ENCODE measurements at regions not wholly inside any gene's neighbourhood (a gene's known extent, or its start where the extent isn't known, plus 50 kb on each side); places are given as distances from the start of the nearest gene placed in this dataset.

DNA sequence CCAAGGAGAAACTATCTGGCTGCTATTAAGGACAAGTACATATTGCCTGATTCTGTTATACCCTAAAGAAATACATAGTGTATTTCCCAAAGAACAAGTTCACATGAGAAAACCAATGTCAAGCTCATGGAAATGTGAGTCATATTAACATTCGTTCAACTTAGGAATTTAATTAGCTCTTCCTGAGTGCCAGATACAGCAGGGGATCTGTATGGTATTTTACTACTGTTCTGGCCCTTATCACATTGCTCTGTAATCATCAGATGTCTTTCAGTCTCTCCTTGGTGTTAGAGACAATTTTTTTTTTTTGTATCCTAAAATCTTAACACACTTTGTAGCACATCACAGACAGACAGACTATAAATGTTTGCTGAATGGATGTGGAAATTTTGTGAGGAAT is 395.0 kb upstream of the CRIM1 start:
- Histone ChIP-seq H2BK20ac (ENCODE audit: low read length) (no peak overlapping the region), H3K27ac (ENCODE audit: low read depth, low read length) (no peak overlapping the region), H2BK15ac (ENCODE audit: low read length) (no peak overlapping the region), H3K23ac (ENCODE audit: insufficient read length) (no peak overlapping the region), H2BK120ac (replicated peaks; ENCODE audit: low read depth, low read length) (no peak overlapping the region), H2AFZ (ENCODE audit: low read length) (no peak overlapping the region), H3K14ac (ENCODE audit: insufficient read length) (no peak overlapping the region), H3K4me2 (ENCODE audit: insufficient read depth in 1 of 2, low read depth in 2 of 2, low read length in 2 of 2) (no peak overlapping the region), H3K79me1 (ENCODE audit: low read depth, low read length) (no peaks in the 10 kb centered on the region), H3K9me3 (ENCODE audit: insufficient read depth in 2 of 2, low read depth in 1 of 2, low read length in 1 of 2) (peaks cover 0 to 4% of the 10 kb centered on the region in 2 experiments; a peak in 1 of 4 replicates), H3K23me2 (ENCODE audit: low read depth, low read length) (no peaks in the 10 kb centered on the region; the same call in 1 of the 2 replicates), H4K91ac (replicated peaks; ENCODE audit: insufficient read length, low read length) (no peak overlapping the region), H4K8ac (ENCODE audit: extremely low read depth, insufficient read depth, low read length) (no peak overlapping the region), H3K18ac (ENCODE audit: extremely low read depth, low read length) (no peak overlapping the region), H4K20me1 (replicated peaks in 1 of 2; ENCODE audit: control insufficient read depth in 1 of 2, insufficient read depth in 2 of 2, low read length in 2 of 2) (no peaks in the 10 kb centered on the region), H2BK12ac (ENCODE audit: low read depth, low read length) (no peak overlapping the region), H3K56ac (replicated peaks; ENCODE audit: insufficient read length, low read depth, low read length) (no peak overlapping the region), H3K27me3 (replicated peaks in 1 of 4; ENCODE audit: control insufficient read depth in 3 of 4, extremely low read depth in 1 of 4, insufficient read depth in 3 of 4, low read length in 3 of 4) (no peaks in the 10 kb centered on the region), H2BK5ac (ENCODE audit: low read depth, low read length) (no peak overlapping the region), H3K79me2 (ENCODE audit: control insufficient read depth in 1 of 2, insufficient read depth in 2 of 2, low read length in 2 of 2) (no peaks in the 10 kb centered on the region), H3K4me3 (ENCODE audit: extremely low read depth in 1 of 4, insufficient read depth in 2 of 4, low read depth in 3 of 4, low read length in 4 of 4) (no peak overlapping the region), H4K5ac (ENCODE audit: insufficient read length, low read depth, low read length) (no peak overlapping the region), H3K4ac (replicated peaks; ENCODE audit: insufficient read length, low read depth, low read length) (no peak overlapping the region), H3K36me3 (ENCODE audit: control insufficient read depth in 2 of 4, insufficient read depth in 4 of 4, low read length in 3 of 4) (no peaks in the 10 kb centered on the region), H3K4me1 (replicated peaks in 1 of 4; ENCODE audit: control insufficient read depth in 3 of 4, insufficient read depth in 4 of 4, low read length in 3 of 4) (no peaks in the 10 kb centered on the region), H2AK5ac (ENCODE audit: low read depth, low read length) (no peak overlapping the region), H3K9ac (replicated peaks in 1 of 4; ENCODE audit: extremely low read depth in 1 of 4, low read depth in 3 of 4, low read length in 3 of 4) (no peak overlapping the region)
- DNase-seq (ENCODE audit: low read depth in 1 of 2, low spot score in 2 of 2) (no peak), FAIRE-seq (no peak)
- ChIA-PET POLR2A (ENCODE audit: partially characterized antibody) (interaction anchor here (1.2 kb wide), 1 partner anchor 28 kb away, joined by 3 read pairs; no protein-coding TSS in a partner anchor), CTCF (ENCODE audit: partially characterized antibody) (interaction anchor here (0.8 to 3.7 kb wide), 4 partner anchors 11 to 599 kb away, joined by 3 to 17 read pairs (median 3); no protein-coding TSS in a partner anchor)
- WGBS, 2 experiments (ENCODE audit: extremely low coverage in 1 of 2, insufficient coverage in 1 of 2, insufficient read length in 1 of 2, insufficient replicate concordance in 2 of 2, low coverage in 1 of 2, low lambda C conversion rate in 2 of 2, missing lambda C conversion rate in 1 of 2) = 86% methylated on average over 1 of the region's 1 CpG; no CpG with 5 or more reads in 1 of the 2 experiments
- TF ChIP-seq BCL11A (IDR thresholded peaks at IDR 0.05; ENCODE audit: low read depth in 2 of 2, low read length in 2 of 2) = no peak
- no peak for TF ChIP-seq NANOG (IDR thresholded peaks at IDR 0.05; ENCODE audit: insufficient read depth, low read depth, low read length, poor library complexity, severe bottlenecking)
- no peak for TF ChIP-seq EGR1 (IDR thresholded peaks at IDR 0.05; ENCODE audit: borderline replicate concordance, low read depth, low read length)
- TF ChIP-seq RNF2 (IDR thresholded peaks at IDR 0.05; ENCODE audit: borderline replicate concordance, low read depth, low read length, missing control alignments, poor library complexity, severe bottlenecking) = no peak
- TF ChIP-seq YY1 (IDR thresholded peaks at IDR 0.05; ENCODE audit: low read depth, low read length) = no peak
- no peak for TF ChIP-seq SUZ12 (IDR thresholded peaks at IDR 0.05; ENCODE audit: low read length)
- TF ChIP-seq TEAD4 (IDR thresholded peaks at IDR 0.05; ENCODE audit: low read depth, low read length) = no peak
- no peak for TF ChIP-seq CREB1 (IDR thresholded peaks at IDR 0.05)
- no peak for TF ChIP-seq HDAC6 (IDR thresholded peaks at IDR 0.05; ENCODE audit: low read depth, low read length)
- TF ChIP-seq BACH1 (IDR thresholded peaks at IDR 0.05; ENCODE audit: low read length) = no peak
- TF ChIP-seq, protein P1, sequence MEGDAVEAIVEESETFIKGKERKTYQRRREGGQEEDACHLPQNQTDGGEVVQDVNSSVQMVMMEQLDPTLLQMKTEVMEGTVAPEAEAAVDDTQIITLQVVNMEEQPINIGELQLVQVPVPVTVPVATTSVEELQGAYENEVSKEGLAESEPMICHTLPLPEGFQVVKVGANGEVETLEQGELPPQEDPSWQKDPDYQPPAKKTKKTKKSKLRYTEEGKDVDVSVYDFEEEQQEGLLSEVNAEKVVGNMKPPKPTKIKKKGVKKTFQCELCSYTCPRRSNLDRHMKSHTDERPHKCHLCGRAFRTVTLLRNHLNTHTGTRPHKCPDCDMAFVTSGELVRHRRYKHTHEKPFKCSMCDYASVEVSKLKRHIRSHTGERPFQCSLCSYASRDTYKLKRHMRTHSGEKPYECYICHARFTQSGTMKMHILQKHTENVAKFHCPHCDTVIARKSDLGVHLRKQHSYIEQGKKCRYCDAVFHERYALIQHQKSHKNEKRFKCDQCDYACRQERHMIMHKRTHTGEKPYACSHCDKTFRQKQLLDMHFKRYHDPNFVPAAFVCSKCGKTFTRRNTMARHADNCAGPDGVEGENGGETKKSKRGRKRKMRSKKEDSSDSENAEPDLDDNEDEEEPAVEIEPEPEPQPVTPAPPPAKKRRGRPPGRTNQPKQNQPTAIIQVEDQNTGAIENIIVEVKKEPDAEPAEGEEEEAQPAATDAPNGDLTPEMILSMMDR (IDR thresholded peaks at IDR 0.05; ENCODE audit: control extremely low read depth in 1 of 3, insufficient read depth in 1 of 3, low read depth in 1 of 3, low read length in 3 of 3) = no peak
- no peak for TF ChIP-seq NRF1 (IDR thresholded peaks at IDR 0.05; ENCODE audit: low read depth, low read length)

All from H1 (cell line).